ENCODE measurements at regions not wholly inside any gene's neighbourhood (a gene's known extent, or its start where the extent isn't known, plus 50 kb on each side); places are given as distances from the start of the nearest gene placed in this dataset.

GRCh38 chr14:83988275-83988674 lies 1541.7 kb upstream of the FLRT2 start:
- Mint-ChIP-seq H3K4me1 (no peaks in the 10 kb centered on the region), H3K9me3 (peaks cover 12% of the 10 kb centered on the region), H3K4me3 (no peak overlapping the region), H3K27ac (no peak overlapping the region), H3K27me3 (no peaks in the 10 kb centered on the region), H3K36me3 (no peaks in the 10 kb centered on the region)
- no peak for ATAC-seq

GRCh38 chr14:83991666-83992065 lies 1538.3 kb upstream of the FLRT2 start:
- Mint-ChIP-seq H3K36me3 (no peaks in the 10 kb centered on the region), H3K4me1 (no peaks in the 10 kb centered on the region), H3K4me3 (no peak overlapping the region), H3K27ac (no peak overlapping the region), H3K9me3 (peaks cover 9% of the 10 kb centered on the region), H3K27me3 (no peaks in the 10 kb centered on the region)
- no peak for ATAC-seq

GRCh38 chr14:83992857-83993256 lies 1537.1 kb upstream of the FLRT2 start:
- Mint-ChIP-seq H3K27me3 (no peaks in the 10 kb centered on the region), H3K4me1 (no peaks in the 10 kb centered on the region), H3K4me3 (no peak overlapping the region), H3K9me3 (peaks cover 9% of the 10 kb centered on the region), H3K27ac (no peak overlapping the region), H3K36me3 (no peaks in the 10 kb centered on the region)
- no peak for ATAC-seq

- H3K4me1 Mint-ChIP-seq = no peaks in the 10 kb centered on the region
- H3K27ac Mint-ChIP-seq = no peak overlapping the region
- no peaks in the 10 kb centered on the region for H3K27me3 Mint-ChIP-seq
- H3K9me3 Mint-ChIP-seq = peaks cover 9% of the 10 kb centered on the region
- no peaks in the 10 kb centered on the region for H3K36me3 Mint-ChIP-seq
- H3K4me3 Mint-ChIP-seq = no peak overlapping the region
- no peak for ATAC-seq
These were observed 1536.4 kb upstream of the FLRT2 start for GRCh38 chr14:83993545-83993944.

- Mint-ChIP-seq H3K36me3 (no peaks in the 10 kb centered on the region), H3K27ac (no peak overlapping the region), H3K4me3 (no peak overlapping the region), H3K9me3 (peaks cover 9% of the 10 kb centered on the region), H3K4me1 (no peaks in the 10 kb centered on the region), H3K27me3 (no peaks in the 10 kb centered on the region)
- ATAC-seq = no peak
These were observed 1535.9 kb upstream of the FLRT2 start for GRCh38 chr14:83994020-83994419.

- Mint-ChIP-seq H3K4me1 (no peaks in the 10 kb centered on the region), H3K36me3 (no peaks in the 10 kb centered on the region)
- ATAC-seq = no peak
These were observed 1528.9 kb upstream of the FLRT2 start for GRCh38 chr14:84001023-84001422.

GRCh38 chr14:84003346-84003745 lies 1526.6 kb upstream of the FLRT2 start:
- Mint-ChIP-seq H3K4me1 (no peaks in the 10 kb centered on the region), H3K27ac (no peak overlapping the region), H3K4me3 (no peak overlapping the region), H3K9me3 (peaks cover 3% of the 10 kb centered on the region), H3K36me3 (no peaks in the 10 kb centered on the region), H3K27me3 (no peaks in the 10 kb centered on the region)
- no peak for ATAC-seq

More at GRCh38 chr14:84001023-84001422, 1528.9 kb upstream of the FLRT2 start:
- Mint-ChIP-seq H3K27me3 (no peaks in the 10 kb centered on the region), H3K9me3 (peaks cover 3% of the 10 kb centered on the region), H3K4me3 (no peak overlapping the region), H3K27ac (no peak overlapping the region)

- Mint-ChIP-seq H3K9me3 (peaks cover 6% of the 10 kb centered on the region), H3K27ac (no peak overlapping the region), H3K4me1 (no peaks in the 10 kb centered on the region), H3K27me3 (no peaks in the 10 kb centered on the region), H3K4me3 (no peak overlapping the region), H3K36me3 (no peaks in the 10 kb centered on the region)
- no peak for ATAC-seq
These were observed 1523.2 kb upstream of the FLRT2 start for GRCh38 chr14:84006643-84007155.

GRCh38 chr14:84013424-84013823 lies 1516.5 kb upstream of the FLRT2 start:
- Mint-ChIP-seq H3K9me3 (peaks cover 13% of the 10 kb centered on the region), H3K27ac (no peak overlapping the region), H3K27me3 (no peaks in the 10 kb centered on the region), H3K4me3 (no peak overlapping the region), H3K4me1 (no peaks in the 10 kb centered on the region), H3K36me3 (no peaks in the 10 kb centered on the region)
- no peak for ATAC-seq

GRCh38 chr14:84017495-84017894 lies 1512.4 kb upstream of the FLRT2 start:
- Mint-ChIP-seq H3K27ac (no peak overlapping the region), H3K36me3 (no peaks in the 10 kb centered on the region), H3K27me3 (no peaks in the 10 kb centered on the region), H3K9me3 (peaks cover 12% of the 10 kb centered on the region), H3K4me3 (no peak overlapping the region), H3K4me1 (no peaks in the 10 kb centered on the region)
- ATAC-seq = no peak

- Mint-ChIP-seq H3K36me3 (no peaks in the 10 kb centered on the region), H3K27me3 (no peaks in the 10 kb centered on the region), H3K27ac (no peak overlapping the region), H3K4me3 (no peak overlapping the region), H3K4me1 (no peaks in the 10 kb centered on the region), H3K9me3 (peaks cover 11% of the 10 kb centered on the region)
- no peak for ATAC-seq
These were observed 1508.5 kb upstream of the FLRT2 start for GRCh38 chr14:84021433-84021832.

- peaks cover 11% of the 10 kb centered on the region for H3K9me3 Mint-ChIP-seq
- H3K4me1 Mint-ChIP-seq = no peaks in the 10 kb centered on the region
- ATAC-seq = no peak
- H3K27me3 Mint-ChIP-seq = no peaks in the 10 kb centered on the region
- H3K36me3 Mint-ChIP-seq = no peaks in the 10 kb centered on the region
- H3K4me3 Mint-ChIP-seq = no peak overlapping the region
- H3K27ac Mint-ChIP-seq = no peak overlapping the region
These were observed 1505.6 kb upstream of the FLRT2 start for GRCh38 chr14:84024231-84024820.

- no peaks in the 10 kb centered on the region for H3K4me1 Mint-ChIP-seq
- no peaks in the 10 kb centered on the region for H3K36me3 Mint-ChIP-seq
- H3K4me3 Mint-ChIP-seq = no peak overlapping the region
- H3K27me3 Mint-ChIP-seq = no peaks in the 10 kb centered on the region
- no peak for ATAC-seq
- no peak overlapping the region for H3K27ac Mint-ChIP-seq
- H3K9me3 Mint-ChIP-seq = peaks cover 11% of the 10 kb centered on the region
These were observed 1504.6 kb upstream of the FLRT2 start for GRCh38 chr14:84025106-84026012.

- Mint-ChIP-seq H3K9me3 (peaks cover 10% of the 10 kb centered on the region), H3K36me3 (no peaks in the 10 kb centered on the region), H3K4me1 (no peaks in the 10 kb centered on the region), H3K4me3 (no peak overlapping the region), H3K27ac (no peak overlapping the region), H3K27me3 (no peaks in the 10 kb centered on the region)
- ATAC-seq = no peak
These were observed 1502.6 kb upstream of the FLRT2 start for GRCh38 chr14:84027351-84027750.

- peaks cover 6% of the 10 kb centered on the region for H3K9me3 Mint-ChIP-seq
- no peak for ATAC-seq
These were observed 1501.8 kb upstream of the FLRT2 start for GRCh38 chr14:84028080-84028604.

GRCh38 chr14:84029246-84029645 lies 1500.7 kb upstream of the FLRT2 start:
- Mint-ChIP-seq H3K4me1 (no peaks in the 10 kb centered on the region), H3K4me3 (no peak overlapping the region), H3K36me3 (no peaks in the 10 kb centered on the region), H3K27me3 (no peaks in the 10 kb centered on the region), H3K27ac (no peak overlapping the region), H3K9me3 (no peaks in the 10 kb centered on the region)
- ATAC-seq = no peak

More at GRCh38 chr14:84028080-84028604, 1501.8 kb upstream of the FLRT2 start:
- Mint-ChIP-seq H3K27me3 (no peaks in the 10 kb centered on the region), H3K4me1 (no peaks in the 10 kb centered on the region), H3K4me3 (no peak overlapping the region), H3K27ac (no peak overlapping the region), H3K36me3 (no peaks in the 10 kb centered on the region)

Measured in stimulated activated memory B cell treated with anti-CD40 and anti-IgM and Interleukin-4, amounts not matched to agents 10 μg/mL and 1 μg/mL and 100 μg/mL, for 72 hours (primary cell).